ENCODE measurements at regions not wholly inside any gene's neighbourhood (a gene's known extent, or its start where the extent isn't known, plus 50 kb on each side); places are given as distances from the start of the nearest gene placed in this dataset.
"Not testable (repeated sequence)": the region's sequence is repeated elsewhere in the genome, so short reads cannot be mapped to it uniquely, and the experiment has no call there.

DNA sequence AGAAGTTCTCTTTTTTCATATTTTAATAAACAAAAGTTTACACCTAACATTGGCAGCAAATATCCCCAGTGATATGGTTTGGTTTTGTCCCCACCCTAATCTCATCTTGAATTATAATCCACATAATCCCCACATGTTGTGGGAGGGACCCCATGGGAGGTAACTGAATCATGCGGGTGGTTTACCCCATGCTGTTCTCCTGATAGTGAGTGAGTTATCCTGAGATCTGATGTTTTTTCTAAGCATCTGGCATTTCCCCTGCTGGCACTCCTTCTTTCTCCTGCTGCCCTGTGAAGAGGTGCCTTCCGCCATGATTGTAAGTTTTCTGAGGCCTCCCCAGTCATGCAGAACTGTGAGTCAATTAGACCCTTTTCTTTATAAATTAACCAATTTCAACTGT is 214.7 kb downstream of the SLITRK1 start:
- no peak overlapping the region for H3K4me3 ChIP-seq (ENCODE audit: low read depth, low read length)
- TF ChIP-seq, protein P1, sequence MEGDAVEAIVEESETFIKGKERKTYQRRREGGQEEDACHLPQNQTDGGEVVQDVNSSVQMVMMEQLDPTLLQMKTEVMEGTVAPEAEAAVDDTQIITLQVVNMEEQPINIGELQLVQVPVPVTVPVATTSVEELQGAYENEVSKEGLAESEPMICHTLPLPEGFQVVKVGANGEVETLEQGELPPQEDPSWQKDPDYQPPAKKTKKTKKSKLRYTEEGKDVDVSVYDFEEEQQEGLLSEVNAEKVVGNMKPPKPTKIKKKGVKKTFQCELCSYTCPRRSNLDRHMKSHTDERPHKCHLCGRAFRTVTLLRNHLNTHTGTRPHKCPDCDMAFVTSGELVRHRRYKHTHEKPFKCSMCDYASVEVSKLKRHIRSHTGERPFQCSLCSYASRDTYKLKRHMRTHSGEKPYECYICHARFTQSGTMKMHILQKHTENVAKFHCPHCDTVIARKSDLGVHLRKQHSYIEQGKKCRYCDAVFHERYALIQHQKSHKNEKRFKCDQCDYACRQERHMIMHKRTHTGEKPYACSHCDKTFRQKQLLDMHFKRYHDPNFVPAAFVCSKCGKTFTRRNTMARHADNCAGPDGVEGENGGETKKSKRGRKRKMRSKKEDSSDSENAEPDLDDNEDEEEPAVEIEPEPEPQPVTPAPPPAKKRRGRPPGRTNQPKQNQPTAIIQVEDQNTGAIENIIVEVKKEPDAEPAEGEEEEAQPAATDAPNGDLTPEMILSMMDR (IDR thresholded peaks at IDR 0.05; ENCODE audit: low read depth, low read length): no peak

DNA sequence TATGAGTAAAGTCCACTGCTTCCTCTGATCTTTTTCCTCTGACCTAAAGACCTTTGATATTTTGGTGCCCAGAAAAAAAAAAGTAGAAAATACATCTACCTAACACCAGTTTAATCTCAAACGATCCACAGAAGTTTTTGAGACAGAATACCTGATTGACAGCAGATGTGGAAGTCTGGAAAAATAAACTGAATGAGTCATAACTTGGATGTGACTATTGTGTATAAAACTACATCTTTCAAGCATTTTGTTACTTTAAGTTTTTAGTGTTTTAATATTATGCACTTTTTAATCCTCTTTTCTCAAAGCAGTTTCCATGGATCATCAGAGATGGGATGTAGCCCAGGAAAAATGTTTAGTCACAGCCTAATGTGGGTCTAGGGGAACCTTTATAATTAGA is 216.1 kb downstream of the SLITRK1 start:
- TF ChIP-seq, protein P1 (IDR thresholded peaks at IDR 0.05; ENCODE audit: low read depth, low read length): no peak
- H3K4me3 ChIP-seq (ENCODE audit: low read depth, low read length): no peak overlapping the region

DNA sequence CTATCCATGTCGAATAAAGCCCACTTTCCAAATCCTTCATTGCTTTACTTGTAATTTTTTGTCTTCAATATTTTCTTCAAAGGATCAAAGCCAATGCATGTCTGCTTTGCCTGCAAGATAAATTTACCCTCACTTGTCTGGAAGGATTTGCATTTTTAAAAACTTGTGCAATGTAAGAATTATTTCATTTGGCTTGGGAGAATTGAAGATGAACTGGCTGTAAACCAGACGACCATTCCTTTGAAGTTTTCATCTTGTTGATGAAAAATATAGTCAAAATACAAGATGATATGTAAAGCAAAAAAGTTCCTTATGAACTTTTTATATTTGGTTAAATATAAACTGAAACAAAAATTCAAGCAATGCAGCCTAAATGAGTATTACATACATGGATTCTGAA is 225.0 kb downstream of the SLITRK1 start:
- TF ChIP-seq, protein P1 (IDR thresholded peaks at IDR 0.05; ENCODE audit: low read depth, low read length): no peak
- H3K4me3 ChIP-seq (ENCODE audit: low read depth, low read length): no peak overlapping the region

GRCh38 chr13:83642617-83643016 is 239.7 kb downstream of the SLITRK1 start:
- not testable (repeated sequence) for H3K4me3 ChIP-seq (ENCODE audit: low read depth, low read length)

DNA sequence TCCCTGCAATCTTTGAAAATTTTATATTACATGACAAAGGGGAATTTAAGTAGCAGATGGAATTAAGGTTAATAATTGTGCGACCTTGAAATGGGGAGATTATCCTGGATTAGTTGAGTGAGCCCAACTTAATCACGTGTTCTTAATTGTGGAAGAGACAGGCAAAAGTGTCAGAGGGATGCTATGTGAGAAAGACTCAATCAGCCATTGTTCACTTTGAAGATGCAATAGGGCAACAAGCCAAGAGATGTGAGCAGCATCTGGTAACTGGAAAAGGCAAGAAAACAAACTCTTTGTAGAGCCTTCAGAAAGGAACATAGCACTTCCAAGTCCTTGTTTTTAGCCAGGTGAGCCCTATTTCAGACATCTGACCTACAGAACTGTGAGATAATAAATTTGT is 247.7 kb downstream of the SLITRK1 start:
- TF ChIP-seq, protein P1 (IDR thresholded peaks at IDR 0.05; ENCODE audit: low read depth, low read length): no peak
- no peak overlapping the region for H3K4me3 ChIP-seq (ENCODE audit: low read depth, low read length)

DNA sequence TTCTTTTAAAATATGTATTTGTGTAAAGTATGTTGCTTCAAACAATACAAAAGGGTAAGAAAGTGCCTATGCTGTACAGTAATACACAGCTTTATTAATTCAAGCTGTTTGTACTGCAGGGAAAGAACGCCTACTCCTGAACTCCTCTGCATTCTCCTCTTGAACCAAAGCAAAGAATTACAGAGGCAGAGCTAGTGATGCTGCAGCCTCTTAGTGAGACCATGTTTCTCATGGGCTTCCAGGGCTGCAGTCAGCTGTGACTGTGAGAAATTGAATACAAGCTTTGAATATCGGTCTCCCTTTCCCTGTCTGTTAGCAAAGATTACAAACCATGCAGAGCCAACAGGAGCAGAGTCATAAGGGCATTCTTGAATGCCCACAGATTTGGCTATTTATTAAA is 248.5 kb downstream of the SLITRK1 start:
- TF ChIP-seq, protein P1 (IDR thresholded peaks at IDR 0.05; ENCODE audit: low read depth, low read length): no peak
- H3K4me3 ChIP-seq (ENCODE audit: low read depth, low read length): no peak overlapping the region

- no peak overlapping the region for H3K4me3 ChIP-seq (ENCODE audit: low read depth, low read length)
- TF ChIP-seq, protein P1 (IDR thresholded peaks at IDR 0.05; ENCODE audit: low read depth, low read length): no peak
Measured at GRCh38 chr13:83622422-83622784, 259.9 kb downstream of the SLITRK1 start.

GRCh38 chr13:83621765-83622421 is 260.4 kb downstream of the SLITRK1 start:
- H3K4me3 ChIP-seq (ENCODE audit: low read depth, low read length): no peak overlapping the region
- TF ChIP-seq, protein P1 (IDR thresholded peaks at IDR 0.05; ENCODE audit: low read depth, low read length): no peak

Data from WI38 (cell line).